SK-N-SH treated with all-trans-retinoic acid at 6 μM for 48 hours (cell line): ENCODE measurements at regions not wholly inside any gene's neighbourhood (a gene's known extent, or its start where the extent isn't known, plus 50 kb on each side); places are given as distances from the start of the nearest gene placed in this dataset.

ENCODE experiments used
- ATAC-seq: fragments of 200-7000 bp; cut with Tn5 transposase; 3 replicates; pipeline ENCODE4 v1.9.1; 2020; ENCODE audit warnings: mild to moderate bottlenecking, moderate library complexity
- ARNTL ChIP-seq: fragments of 450-650 bp; formaldehyde crosslinking; IDR thresholded peaks from 2 replicates; pipeline ENCODE4 v1.5.0; 2020; ENCODE audit warnings: low read depth, mild to moderate bottlenecking, moderate library complexity, borderline replicate concordance
- BACH2 ChIP-seq: fragments of 250-450 bp; sonication (Bioruptor Pico); IDR thresholded peaks from 2 replicates; pipeline ENCODE4 v1.9.0; 2021; ENCODE audit warnings: mild to moderate bottlenecking, borderline replicate concordance
- CSDC2 ChIP-seq: fragments of 250-450 bp; sonication (Bioruptor Pico); IDR thresholded peaks from 2 replicates; pipeline ENCODE4 v1.5.0; 2020; ENCODE audit warnings: mild to moderate bottlenecking, moderate library complexity
- ESRRG ChIP-seq: fragments of 250-450 bp; sonication (Bioruptor Pico); IDR thresholded peaks from 2 replicates; pipeline ENCODE4 v1.6.1; 2021; ENCODE audit warnings: mild to moderate bottlenecking
- GLIS3 ChIP-seq: fragments of 250-450 bp; sonication (Bioruptor Pico); IDR thresholded peaks from 2 replicates; pipeline ENCODE4 v1.5.0; 2020; ENCODE audit warnings: mild to moderate bottlenecking, moderate library complexity
- ISL1 ChIP-seq: fragments of 250-450 bp; sonication (Bioruptor Pico); IDR thresholded peaks from 2 replicates; pipeline ENCODE4 v2.1.2; 2022; ENCODE audit warnings: mild to moderate bottlenecking, moderate library complexity
- OSR1 ChIP-seq: fragments of 250-450 bp; sonication (Bioruptor Pico); IDR thresholded peaks from 2 replicates; pipeline ENCODE4 v1.8.0; 2022; ENCODE audit warnings: moderate library complexity, mild to moderate bottlenecking, inconsistent platforms
- PPARA ChIP-seq: fragments of 250-450 bp; sonication (Bioruptor Pico); IDR thresholded peaks from 2 replicates; pipeline ENCODE4 v1.5.0; 2020; ENCODE audit warnings: mild to moderate bottlenecking, borderline replicate concordance
- RARB ChIP-seq: fragments of 250-450 bp; sonication (Bioruptor Pico); IDR thresholded peaks from 2 replicates; pipeline ENCODE4 v1.8.0; 2021; ENCODE audit warnings: mild to moderate bottlenecking, moderate library complexity
- SNAI2 ChIP-seq: fragments of 250-450 bp; sonication (Bioruptor Pico); IDR thresholded peaks from 2 replicates; pipeline ENCODE4 v1.5.0; 2020; ENCODE audit warnings: mild to moderate bottlenecking, moderate library complexity
- TCF4 ChIP-seq: fragments of 250-450 bp; sonication (Bioruptor Pico); IDR thresholded peaks from 2 replicates; pipeline ENCODE4 v1.8.0; 2021; ENCODE audit warnings: mild to moderate bottlenecking, moderate library complexity, borderline replicate concordance
- TOX ChIP-seq: fragments of 250-450 bp; sonication (Bioruptor Pico); IDR thresholded peaks from 2 replicates; pipeline ENCODE4 v1.8.0; 2021; ENCODE audit warnings: mild to moderate bottlenecking, moderate library complexity, borderline replicate concordance
- ZC3H10 ChIP-seq: fragments of 250-450 bp; sonication (Bioruptor Pico); IDR thresholded peaks from 2 replicates; pipeline ENCODE4 v1.5.1; 2021; ENCODE audit warnings: mild to moderate bottlenecking, moderate library complexity
- ZFP3 ChIP-seq: fragments of 250-450 bp; sonication (Bioruptor Pico); IDR thresholded peaks from 2 replicates; pipeline ENCODE4 v1.5.0; 2020; ENCODE audit warnings: mild to moderate bottlenecking, moderate library complexity
- ZFP30 ChIP-seq: fragments of 450-650 bp; formaldehyde crosslinking; IDR thresholded peaks from 2 replicates; pipeline ENCODE4 v1.5.0; 2022; ENCODE audit warnings: mild to moderate bottlenecking, moderate library complexity
- ZNF565 ChIP-seq: fragments of 450-650 bp; formaldehyde crosslinking; conservative IDR thresholded peaks from 2 replicates; pipeline ENCODE4 v1.5.0; 2020; ENCODE audit warnings: low read depth, mild to moderate bottlenecking, moderate library complexity
- ZNF70 ChIP-seq: fragments of 450-650 bp; formaldehyde crosslinking; IDR thresholded peaks from 2 replicates; pipeline ENCODE4 v1.5.0; 2020; ENCODE audit warnings: mild to moderate bottlenecking, moderate library complexity
- ZNF8 ChIP-seq: fragments of 450-650 bp; formaldehyde crosslinking; IDR thresholded peaks from 2 replicates; pipeline ENCODE4 v1.5.0; 2020; ENCODE audit warnings: mild to moderate bottlenecking, moderate library complexity
- TF ChIP-seq, protein P1 (sequence below): fragments of 250-450 bp; sonication (Bioruptor Pico); IDR thresholded peaks from 2 replicates; pipeline ENCODE4 v1.8.0; 2020; ENCODE audit warnings: mild to moderate bottlenecking, moderate library complexity, borderline replicate concordance
- TF ChIP-seq, protein P2 (sequence below): fragments of 250-450 bp; sonication (Bioruptor Pico); IDR thresholded peaks from 2 replicates; pipeline ENCODE4 v1.5.1; 2021; ENCODE audit warnings: mild to moderate bottlenecking, moderate library complexity
- TF ChIP-seq, protein P3 (sequence below): fragments of 250-450 bp; sonication (Bioruptor Pico); IDR thresholded peaks from 2 replicates; pipeline ENCODE4 v1.5.1; 2020; ENCODE audit warnings: low read depth, mild to moderate bottlenecking, moderate library complexity
- TF ChIP-seq, protein P4 (sequence below): fragments of 250-450 bp; sonication (Bioruptor Pico); IDR thresholded peaks from 2 replicates; pipeline ENCODE4 v1.5.0; 2020; ENCODE audit warnings: mild to moderate bottlenecking, moderate library complexity

DNA sequence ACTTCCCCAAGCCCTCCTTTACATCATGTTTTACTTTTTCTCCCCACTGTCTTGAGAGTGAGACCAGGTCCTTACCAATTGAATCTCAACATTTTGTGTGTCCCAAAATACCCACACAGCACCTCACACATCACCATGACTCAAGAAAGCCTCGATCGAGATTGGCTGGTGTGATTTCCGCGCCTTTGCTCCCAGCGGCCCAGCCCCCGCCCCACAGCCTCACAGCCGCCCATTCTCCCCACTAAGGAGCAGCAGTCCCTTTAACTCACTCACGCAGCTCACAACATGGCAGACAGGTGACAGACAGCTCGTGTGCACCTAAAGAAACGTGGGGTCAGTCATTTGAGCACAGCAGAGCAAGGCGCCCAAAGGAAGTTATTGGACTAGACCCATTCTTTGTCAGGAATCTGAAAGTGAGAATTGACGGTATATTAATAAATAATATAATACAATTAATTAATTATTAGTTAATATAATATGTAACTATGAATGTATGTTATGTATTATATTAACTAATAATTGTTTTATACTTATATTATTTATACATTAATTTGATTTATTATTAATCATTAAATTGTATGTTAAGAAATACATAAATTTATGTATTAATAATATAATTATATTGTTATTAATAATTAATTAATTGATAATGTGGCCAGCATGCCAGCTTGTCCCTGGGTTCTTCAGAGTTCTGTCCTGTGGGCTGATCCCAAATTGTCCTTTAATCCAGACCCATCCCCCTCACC, 204.9 kb upstream of the RNF32 start:
- no peak for ATAC-seq
- TF ChIP-seq PPARA (CRISPR knock-in tag) (no peak), ZNF8 (CRISPR knock-in tag) (no peak), BACH2 (no peak), ARNTL (CRISPR knock-in tag) (no peak), TCF4 (no peak), TOX (CRISPR knock-in tag) (no peak), ZC3H10 (CRISPR knock-in tag) (no peak)
- TF ChIP-seq, protein P1, sequence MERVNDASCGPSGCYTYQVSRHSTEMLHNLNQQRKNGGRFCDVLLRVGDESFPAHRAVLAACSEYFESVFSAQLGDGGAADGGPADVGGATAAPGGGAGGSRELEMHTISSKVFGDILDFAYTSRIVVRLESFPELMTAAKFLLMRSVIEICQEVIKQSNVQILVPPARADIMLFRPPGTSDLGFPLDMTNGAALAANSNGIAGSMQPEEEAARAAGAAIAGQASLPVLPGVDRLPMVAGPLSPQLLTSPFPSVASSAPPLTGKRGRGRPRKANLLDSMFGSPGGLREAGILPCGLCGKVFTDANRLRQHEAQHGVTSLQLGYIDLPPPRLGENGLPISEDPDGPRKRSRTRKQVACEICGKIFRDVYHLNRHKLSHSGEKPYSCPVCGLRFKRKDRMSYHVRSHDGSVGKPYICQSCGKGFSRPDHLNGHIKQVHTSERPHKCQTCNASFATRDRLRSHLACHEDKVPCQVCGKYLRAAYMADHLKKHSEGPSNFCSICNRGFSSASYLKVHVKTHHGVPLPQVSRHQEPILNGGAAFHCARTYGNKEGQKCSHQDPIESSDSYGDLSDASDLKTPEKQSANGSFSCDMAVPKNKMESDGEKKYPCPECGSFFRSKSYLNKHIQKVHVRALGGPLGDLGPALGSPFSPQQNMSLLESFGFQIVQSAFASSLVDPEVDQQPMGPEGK (CRISPR knock-in tag) = no peak
- TF ChIP-seq, all 23 proteins: peak for 0

DNA sequence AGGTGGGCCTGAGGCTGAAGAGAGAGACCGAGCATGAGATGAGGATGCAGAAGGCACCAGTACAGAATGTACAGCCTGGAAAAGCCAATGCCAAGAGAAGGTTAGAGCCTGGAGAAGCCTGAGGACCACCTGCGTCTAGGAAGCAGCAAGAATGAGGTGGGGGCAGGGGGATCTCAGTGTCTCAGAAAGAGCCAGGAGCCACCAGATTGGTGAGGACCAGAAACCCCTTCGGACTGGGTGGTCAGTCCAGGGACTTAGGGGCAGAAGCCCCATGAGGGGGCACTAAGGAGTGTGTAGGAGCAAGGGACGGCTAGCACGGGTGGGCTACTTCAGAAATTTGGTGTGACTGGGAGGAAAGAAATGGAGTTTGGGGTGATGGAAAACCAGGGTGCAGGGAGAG, 205.9 kb upstream of the RNF32 start:
- ATAC-seq = no peak
- TF ChIP-seq ISL1 (no peak), TOX (CRISPR knock-in tag) (no peak), ESRRG (CRISPR knock-in tag) (no peak), BACH2 (no peak)
- TF ChIP-seq, protein P1 (CRISPR knock-in tag) = no peak

DNA sequence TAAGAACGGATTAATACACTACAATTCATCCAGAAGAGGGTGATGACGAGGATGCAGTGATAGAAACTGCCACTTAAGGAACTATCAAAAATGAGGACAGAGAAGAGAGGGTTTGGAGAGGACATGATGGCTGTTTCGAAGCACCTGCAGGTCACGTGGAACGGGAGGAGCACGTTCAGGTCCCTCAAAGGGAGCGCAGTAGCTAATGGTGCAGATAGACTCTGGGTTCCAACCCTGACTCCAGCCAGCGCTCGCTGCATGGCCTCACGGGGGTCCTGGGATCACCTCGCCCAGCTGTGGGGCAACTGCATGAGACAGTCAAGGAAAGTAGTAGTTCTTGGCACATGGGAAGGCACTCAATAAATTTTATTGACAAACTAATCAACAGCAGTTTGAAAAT, 208.6 kb upstream of the RNF32 start:
- TF ChIP-seq BACH2 (no peak), SNAI2 (no peak), PPARA (CRISPR knock-in tag) (no peak), OSR1 (CRISPR knock-in tag) (no peak), ZNF70 (no peak), ISL1 (no peak), ESRRG (CRISPR knock-in tag) (no peak), ZFP30 (CRISPR knock-in tag) (no peak), RARB (CRISPR knock-in tag) (no peak), ZC3H10 (CRISPR knock-in tag) (no peak), CSDC2 (CRISPR knock-in tag) (no peak), TCF4 (no peak), ZFP3 (no peak), GLIS3 (CRISPR knock-in tag) (no peak), ARNTL (CRISPR knock-in tag) (no peak), ZNF565 (CRISPR knock-in tag) (no peak)
- TF ChIP-seq, protein P2, sequence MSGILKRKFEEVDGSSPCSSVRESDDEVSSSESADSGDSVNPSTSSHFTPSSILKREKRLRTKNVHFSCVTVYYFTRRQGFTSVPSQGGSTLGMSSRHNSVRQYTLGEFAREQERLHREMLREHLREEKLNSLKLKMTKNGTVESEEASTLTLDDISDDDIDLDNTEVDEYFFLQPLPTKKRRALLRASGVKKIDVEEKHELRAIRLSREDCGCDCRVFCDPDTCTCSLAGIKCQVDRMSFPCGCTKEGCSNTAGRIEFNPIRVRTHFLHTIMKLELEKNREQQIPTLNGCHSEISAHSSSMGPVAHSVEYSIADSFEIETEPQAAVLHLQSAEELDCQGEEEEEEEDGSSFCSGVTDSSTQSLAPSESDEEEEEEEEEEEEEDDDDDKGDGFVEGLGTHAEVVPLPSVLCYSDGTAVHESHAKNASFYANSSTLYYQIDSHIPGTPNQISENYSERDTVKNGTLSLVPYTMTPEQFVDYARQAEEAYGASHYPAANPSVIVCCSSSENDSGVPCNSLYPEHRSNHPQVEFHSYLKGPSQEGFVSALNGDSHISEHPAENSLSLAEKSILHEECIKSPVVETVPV = no peak
- TF ChIP-seq, protein P3, sequence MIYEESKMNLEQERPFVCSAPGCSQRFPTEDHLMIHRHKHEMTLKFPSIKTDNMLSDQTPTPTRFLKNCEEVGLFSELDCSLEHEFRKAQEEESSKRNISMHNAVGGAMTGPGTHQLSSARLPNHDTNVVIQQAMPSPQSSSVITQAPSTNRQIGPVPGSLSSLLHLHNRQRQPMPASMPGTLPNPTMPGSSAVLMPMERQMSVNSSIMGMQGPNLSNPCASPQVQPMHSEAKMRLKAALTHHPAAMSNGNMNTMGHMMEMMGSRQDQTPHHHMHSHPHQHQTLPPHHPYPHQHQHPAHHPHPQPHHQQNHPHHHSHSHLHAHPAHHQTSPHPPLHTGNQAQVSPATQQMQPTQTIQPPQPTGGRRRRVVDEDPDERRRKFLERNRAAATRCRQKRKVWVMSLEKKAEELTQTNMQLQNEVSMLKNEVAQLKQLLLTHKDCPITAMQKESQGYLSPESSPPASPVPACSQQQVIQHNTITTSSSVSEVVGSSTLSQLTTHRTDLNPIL (CRISPR knock-in tag) = no peak
- TF ChIP-seq, protein P4, sequence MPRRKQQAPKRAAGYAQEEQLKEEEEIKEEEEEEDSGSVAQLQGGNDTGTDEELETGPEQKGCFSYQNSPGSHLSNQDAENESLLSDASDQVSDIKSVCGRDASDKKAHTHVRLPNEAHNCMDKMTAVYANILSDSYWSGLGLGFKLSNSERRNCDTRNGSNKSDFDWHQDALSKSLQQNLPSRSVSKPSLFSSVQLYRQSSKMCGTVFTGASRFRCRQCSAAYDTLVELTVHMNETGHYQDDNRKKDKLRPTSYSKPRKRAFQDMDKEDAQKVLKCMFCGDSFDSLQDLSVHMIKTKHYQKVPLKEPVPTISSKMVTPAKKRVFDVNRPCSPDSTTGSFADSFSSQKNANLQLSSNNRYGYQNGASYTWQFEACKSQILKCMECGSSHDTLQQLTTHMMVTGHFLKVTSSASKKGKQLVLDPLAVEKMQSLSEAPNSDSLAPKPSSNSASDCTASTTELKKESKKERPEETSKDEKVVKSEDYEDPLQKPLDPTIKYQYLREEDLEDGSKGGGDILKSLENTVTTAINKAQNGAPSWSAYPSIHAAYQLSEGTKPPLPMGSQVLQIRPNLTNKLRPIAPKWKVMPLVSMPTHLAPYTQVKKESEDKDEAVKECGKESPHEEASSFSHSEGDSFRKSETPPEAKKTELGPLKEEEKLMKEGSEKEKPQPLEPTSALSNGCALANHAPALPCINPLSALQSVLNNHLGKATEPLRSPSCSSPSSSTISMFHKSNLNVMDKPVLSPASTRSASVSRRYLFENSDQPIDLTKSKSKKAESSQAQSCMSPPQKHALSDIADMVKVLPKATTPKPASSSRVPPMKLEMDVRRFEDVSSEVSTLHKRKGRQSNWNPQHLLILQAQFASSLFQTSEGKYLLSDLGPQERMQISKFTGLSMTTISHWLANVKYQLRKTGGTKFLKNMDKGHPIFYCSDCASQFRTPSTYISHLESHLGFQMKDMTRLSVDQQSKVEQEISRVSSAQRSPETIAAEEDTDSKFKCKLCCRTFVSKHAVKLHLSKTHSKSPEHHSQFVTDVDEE = no peak
- no peak for ATAC-seq
